ENCODE measurements at regions not wholly inside any gene's neighbourhood (a gene's known extent, or its start where the extent isn't known, plus 50 kb on each side); places are given as distances from the start of the nearest gene placed in this dataset.

DNA sequence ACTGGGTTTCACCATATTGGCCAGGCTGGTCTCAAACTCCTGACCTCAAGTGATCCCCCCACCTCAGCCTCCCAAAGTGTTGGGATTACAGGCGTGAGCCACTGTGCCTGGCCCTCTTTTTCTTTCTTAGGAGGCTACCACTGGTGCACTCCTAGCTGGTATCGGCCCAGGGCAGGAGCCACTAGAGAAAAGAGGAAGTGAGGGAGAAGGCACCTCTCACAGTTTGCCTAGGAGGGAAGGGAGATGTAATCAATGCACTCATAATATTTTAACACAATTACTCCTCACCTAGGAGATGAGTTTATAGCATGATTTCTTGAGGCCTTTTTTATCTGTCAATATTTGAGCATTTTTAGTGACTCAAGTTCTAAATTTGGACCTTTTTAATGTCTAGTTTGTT is 189.0 kb upstream of the SOX4 start:
- TF ChIP-seq POLR2A (IDR thresholded peaks at IDR 0.05; ENCODE audit: low read depth, low read length) (no peak), POLR2AphosphoS5 (IDR thresholded peaks at IDR 0.05; ENCODE audit: low read depth, low read length) (no peak), TAF1 (IDR thresholded peaks at IDR 0.05; ENCODE audit: borderline replicate concordance, low read depth, low read length) (no peak)
